Suprapubic skin (tissue), 4 donors: ENCODE measurements at regions not wholly inside any gene's neighbourhood (a gene's known extent, or its start where the extent isn't known, plus 50 kb on each side); places are given as distances from the start of the nearest gene placed in this dataset.

Experiments
- DNase-seq, 2 donors: peaks; one replicate each; pipeline ENCODE4 v3.0.0-alpha.2; 2019; ENCODE audit warnings: low spot score in 2 of 2
- H3K27ac ChIP-seq: fragments of 200-600 bp; sonication (generic); one replicate; pipeline ENCODE4 v1.5.1; 2019
- H3K27me3 ChIP-seq: fragments of 200-600 bp; sonication (generic); one replicate; pipeline ENCODE4 v1.5.1; 2019
- H3K36me3 ChIP-seq: fragments of 200-600 bp; sonication (generic); one replicate; pipeline ENCODE4 v1.5.1; 2019
- H3K4me1 ChIP-seq: fragments of 200-600 bp; sonication (generic); one replicate; pipeline ENCODE4 v1.5.1; 2019
- H3K4me3 ChIP-seq: fragments of 200-600 bp; sonication (generic); one replicate; pipeline ENCODE4 v1.5.1; 2019; ENCODE audit warnings: mild to moderate bottlenecking
- H3K9me3 ChIP-seq: fragments of 200-600 bp; sonication (generic); one replicate; pipeline ENCODE4 v1.5.1; 2019
- EP300 ChIP-seq: sonication (generic); formaldehyde crosslinking; IDR thresholded peaks from one replicate; pipeline ENCODE4 v1.6.1; 2017; ENCODE audit warnings: antibody characterized with exemption
- POLR2A ChIP-seq, 2 donors: fragments of 450-650 bp; IDR thresholded peaks; one replicate each; pipeline ENCODE4 v1.6.1; 2017; ENCODE audit warnings: antibody characterized with exemption in 2 of 2, mild to moderate bottlenecking in 2 of 2, moderate library complexity in 2 of 2
- POLR2AphosphoS5 ChIP-seq, 3 donors: sonication (generic); formaldehyde crosslinking; IDR thresholded peaks; one replicate each; pipeline ENCODE4 v1.6.1; 2017; ENCODE audit warnings: antibody characterized with exemption in 3 of 3
- WGBS: methylation state at CpG from one replicate; pipeline ENCODE4 v1.1.5; 2018; 5-methylcytosine and 5-hydroxymethylcytosine counted together
- TF ChIP-seq, protein P1 (sequence below), 2 donors: fragments of 200-600 bp in 1 of 2; fragments of 450-650 bp in 1 of 2; sonication (generic) in 1 of 2; IDR thresholded peaks; one replicate each; pipeline ENCODE4 v1.5.1; 2016 to 2019; ENCODE audit warnings: antibody characterized with exemption in 2 of 2, mild to moderate bottlenecking in 1 of 2, moderate library complexity in 1 of 2

DNA sequence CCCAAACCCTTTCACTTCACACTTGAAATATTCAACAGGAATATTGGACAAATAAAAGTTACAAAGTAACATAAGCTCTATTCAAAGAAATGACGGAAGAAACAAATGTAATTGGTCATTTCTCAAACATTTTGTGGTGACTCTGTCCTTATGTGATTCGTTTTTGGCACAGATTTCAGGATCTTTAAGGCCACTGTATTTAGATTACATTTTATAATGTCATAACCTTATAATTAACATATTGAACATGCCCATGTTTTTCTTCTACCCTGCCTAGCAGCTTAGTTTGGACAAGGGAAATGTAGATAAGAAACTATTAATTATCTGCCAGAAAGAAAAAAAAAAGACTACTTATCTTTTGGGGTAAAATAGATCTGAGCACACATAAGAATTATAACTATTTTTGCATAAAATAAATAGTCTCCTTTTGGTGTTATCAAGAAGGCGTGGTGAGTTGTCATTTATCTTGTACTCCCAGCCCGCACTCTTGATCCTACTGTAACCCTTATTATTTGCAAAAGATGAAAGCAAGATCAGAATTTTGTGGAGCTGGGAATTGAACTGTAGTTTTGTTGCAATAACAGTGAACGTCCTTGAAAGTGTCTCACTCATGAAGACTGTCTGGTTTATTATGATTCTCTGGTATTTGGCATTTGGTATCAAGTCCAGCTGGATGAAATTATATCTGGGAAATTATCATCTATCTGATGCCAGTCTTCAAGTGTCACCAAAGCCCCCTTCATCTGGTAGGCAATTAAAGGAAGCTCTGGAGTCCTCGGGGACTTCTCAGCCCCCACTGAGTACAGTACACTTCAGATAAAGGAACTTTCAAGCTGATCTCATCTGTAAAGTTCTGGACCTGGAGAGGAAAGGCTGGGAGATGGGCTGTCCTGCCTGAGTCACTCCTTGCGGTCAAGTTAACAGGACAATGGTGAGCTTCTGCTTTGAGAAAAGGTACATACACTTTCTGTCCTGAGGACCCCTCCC lies 175.7 kb upstream of the INHBA start:
- H3K9me3 ChIP-seq: no peaks in the 10 kb centered on the region
- no peak overlapping the region for H3K27ac ChIP-seq
- no peaks in the 10 kb centered on the region for H3K4me1 ChIP-seq
- no peaks in the 10 kb centered on the region for H3K36me3 ChIP-seq
- TF ChIP-seq EP300 (no peak), POLR2AphosphoS5 (IDR thresholded peaks at IDR 0.05) (no peak), POLR2A (IDR thresholded peaks at IDR 0.05) (no peak)
- TF ChIP-seq, protein P1, sequence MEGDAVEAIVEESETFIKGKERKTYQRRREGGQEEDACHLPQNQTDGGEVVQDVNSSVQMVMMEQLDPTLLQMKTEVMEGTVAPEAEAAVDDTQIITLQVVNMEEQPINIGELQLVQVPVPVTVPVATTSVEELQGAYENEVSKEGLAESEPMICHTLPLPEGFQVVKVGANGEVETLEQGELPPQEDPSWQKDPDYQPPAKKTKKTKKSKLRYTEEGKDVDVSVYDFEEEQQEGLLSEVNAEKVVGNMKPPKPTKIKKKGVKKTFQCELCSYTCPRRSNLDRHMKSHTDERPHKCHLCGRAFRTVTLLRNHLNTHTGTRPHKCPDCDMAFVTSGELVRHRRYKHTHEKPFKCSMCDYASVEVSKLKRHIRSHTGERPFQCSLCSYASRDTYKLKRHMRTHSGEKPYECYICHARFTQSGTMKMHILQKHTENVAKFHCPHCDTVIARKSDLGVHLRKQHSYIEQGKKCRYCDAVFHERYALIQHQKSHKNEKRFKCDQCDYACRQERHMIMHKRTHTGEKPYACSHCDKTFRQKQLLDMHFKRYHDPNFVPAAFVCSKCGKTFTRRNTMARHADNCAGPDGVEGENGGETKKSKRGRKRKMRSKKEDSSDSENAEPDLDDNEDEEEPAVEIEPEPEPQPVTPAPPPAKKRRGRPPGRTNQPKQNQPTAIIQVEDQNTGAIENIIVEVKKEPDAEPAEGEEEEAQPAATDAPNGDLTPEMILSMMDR (IDR thresholded peaks at IDR 0.05): no peak
- DNase-seq: no peak
- 67% methylated on average over 7 of the region's 7 CpGs for WGBS
- no peaks in the 10 kb centered on the region for H3K27me3 ChIP-seq
- H3K4me3 ChIP-seq: no peak overlapping the region

DNA sequence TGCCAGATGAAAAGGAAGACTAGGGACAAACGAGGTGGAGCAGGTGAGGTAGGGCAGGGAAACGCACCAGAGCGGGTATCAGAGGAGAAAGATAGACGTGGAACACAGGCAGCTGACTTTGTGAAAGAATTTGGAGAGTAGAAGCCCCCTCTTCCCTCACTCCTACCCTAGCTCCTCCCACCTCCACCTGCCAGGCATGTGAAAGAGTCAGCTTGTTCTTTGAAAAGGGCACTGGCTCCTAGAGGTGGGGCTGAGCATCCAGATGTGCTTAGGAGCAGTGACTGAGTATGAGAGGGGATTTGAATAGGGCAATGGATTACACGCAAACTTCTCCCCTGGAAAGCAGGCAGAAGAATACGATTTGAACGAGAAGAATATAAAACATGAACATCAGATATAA lies 174.2 kb upstream of the INHBA start:
- WGBS: 76% methylated on average over 7 of the region's 7 CpGs
- DNase-seq: no peak
- no peak overlapping the region for H3K4me3 ChIP-seq
- H3K27ac ChIP-seq: no peak overlapping the region
- no peak for TF ChIP-seq EP300
- TF ChIP-seq, protein P1 (IDR thresholded peaks at IDR 0.05): no peak
- no peak for TF ChIP-seq POLR2A (IDR thresholded peaks at IDR 0.05)
- TF ChIP-seq POLR2AphosphoS5 (IDR thresholded peaks at IDR 0.05): no peak
- H3K27me3 ChIP-seq: no peaks in the 10 kb centered on the region
- no peaks in the 10 kb centered on the region for H3K9me3 ChIP-seq
- no peaks in the 10 kb centered on the region for H3K36me3 ChIP-seq
- no peaks in the 10 kb centered on the region for H3K4me1 ChIP-seq

DNA sequence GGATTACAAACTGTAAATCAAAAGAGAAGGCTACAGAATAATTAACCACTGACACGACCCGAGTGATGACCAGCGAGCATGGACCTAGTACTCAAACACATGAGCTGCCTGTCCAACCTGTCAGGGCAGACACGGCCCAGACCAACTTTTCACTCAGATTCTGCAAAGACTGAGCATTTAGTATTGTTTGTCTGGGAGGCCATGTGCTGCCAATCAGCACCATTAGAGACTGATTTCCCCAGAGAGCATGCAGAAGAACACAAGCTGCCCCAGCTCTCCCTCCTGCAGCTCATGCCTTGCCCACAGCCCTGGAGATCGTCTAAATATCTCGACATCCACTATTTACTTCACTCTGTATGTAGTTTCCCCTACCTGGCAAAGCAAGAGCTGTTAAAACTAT lies 172.6 kb upstream of the INHBA start:
- no peak overlapping the region for H3K27ac ChIP-seq
- no peaks in the 10 kb centered on the region for H3K9me3 ChIP-seq
- H3K4me3 ChIP-seq: no peak overlapping the region
- H3K4me1 ChIP-seq: no peaks in the 10 kb centered on the region
- no peak for DNase-seq
- WGBS: 77% methylated on average over 5 of the region's 6 CpGs
- TF ChIP-seq EP300 (no peak), POLR2AphosphoS5 (IDR thresholded peaks at IDR 0.05) (no peak), POLR2A (IDR thresholded peaks at IDR 0.05) (no peak)
- TF ChIP-seq, protein P1 (IDR thresholded peaks at IDR 0.05): no peak
- H3K27me3 ChIP-seq: no peaks in the 10 kb centered on the region
- H3K36me3 ChIP-seq: no peaks in the 10 kb centered on the region

DNA sequence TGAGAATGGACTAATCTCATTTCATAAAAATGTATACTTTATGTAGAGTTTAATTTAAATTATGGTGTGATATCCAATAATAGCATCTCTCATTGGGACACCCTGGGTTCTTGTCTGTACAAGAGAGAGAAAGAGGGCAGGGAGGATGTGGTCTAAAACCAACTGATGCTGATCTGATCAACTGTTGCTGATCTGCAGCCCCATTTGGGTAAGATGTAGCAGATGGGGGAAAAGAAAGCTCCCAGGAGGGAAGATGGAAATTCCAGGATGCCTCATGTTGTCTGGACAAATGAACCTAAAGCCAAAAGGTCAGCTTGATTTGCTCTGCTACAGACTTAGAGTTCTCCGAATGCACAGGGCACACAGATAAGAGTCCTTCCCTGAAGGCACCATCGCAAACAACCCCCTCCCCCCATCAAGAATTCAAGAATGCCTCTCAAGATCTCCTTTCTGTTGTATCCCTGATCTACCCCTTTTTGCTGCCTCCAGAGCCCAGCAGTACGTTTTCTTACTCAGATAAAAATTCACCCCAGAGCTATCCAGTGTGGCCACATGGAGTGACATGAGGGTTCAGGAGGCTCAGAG lies 171.4 kb upstream of the INHBA start:
- no peak overlapping the region for H3K27ac ChIP-seq
- H3K36me3 ChIP-seq: no peaks in the 10 kb centered on the region
- H3K4me3 ChIP-seq: no peak overlapping the region
- no peaks in the 10 kb centered on the region for H3K27me3 ChIP-seq
- 57% methylated on average over 3 of the region's 3 CpGs for WGBS
- DNase-seq: no peak
- H3K9me3 ChIP-seq: no peaks in the 10 kb centered on the region
- TF ChIP-seq, protein P1 (IDR thresholded peaks at IDR 0.05): no peak
- no peak for TF ChIP-seq POLR2AphosphoS5 (IDR thresholded peaks at IDR 0.05)
- no peak for TF ChIP-seq POLR2A (IDR thresholded peaks at IDR 0.05)
- no peak for TF ChIP-seq EP300
- H3K4me1 ChIP-seq: no peaks in the 10 kb centered on the region

DNA sequence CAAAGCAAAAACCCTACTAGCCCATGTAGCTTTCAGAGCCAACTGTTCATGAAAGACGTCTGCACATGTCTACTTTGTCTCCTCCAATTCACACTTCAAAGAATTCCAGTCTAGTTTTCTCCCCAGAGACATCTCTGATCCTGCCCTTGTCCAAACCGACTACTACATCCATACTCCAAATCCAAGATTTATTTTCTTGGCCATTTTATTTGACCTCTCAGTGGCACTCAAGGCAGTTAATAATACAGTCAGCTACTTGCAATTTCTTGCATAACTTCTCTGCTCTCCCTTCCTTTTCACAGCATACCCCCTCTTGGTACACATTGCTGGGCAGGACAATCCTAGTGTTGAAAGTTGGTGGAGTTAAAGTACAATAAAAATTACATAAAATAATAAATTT lies 170.9 kb upstream of the INHBA start:
- no peak for DNase-seq
- Histone ChIP-seq H3K4me3 (no peak overlapping the region), H3K36me3 (no peaks in the 10 kb centered on the region), H3K9me3 (no peaks in the 10 kb centered on the region), H3K27me3 (no peaks in the 10 kb centered on the region), H3K27ac (no peak overlapping the region), H3K4me1 (no peaks in the 10 kb centered on the region)
- TF ChIP-seq POLR2AphosphoS5 (IDR thresholded peaks at IDR 0.05) (no peak), EP300 (no peak), POLR2A (IDR thresholded peaks at IDR 0.05) (no peak)
- TF ChIP-seq, protein P1 (IDR thresholded peaks at IDR 0.05): no peak
- 40% methylated on average over 2 of the region's 2 CpGs for WGBS
